ENCODE measurements at regions not wholly inside any gene's neighbourhood (a gene's known extent, or its start where the extent isn't known, plus 50 kb on each side); places are given as distances from the start of the nearest gene placed in this dataset.

GRCh38 chr14:56888274-56888673, 78.0 kb upstream of the OTX2 start:
- TF ChIP-seq, protein P1, sequence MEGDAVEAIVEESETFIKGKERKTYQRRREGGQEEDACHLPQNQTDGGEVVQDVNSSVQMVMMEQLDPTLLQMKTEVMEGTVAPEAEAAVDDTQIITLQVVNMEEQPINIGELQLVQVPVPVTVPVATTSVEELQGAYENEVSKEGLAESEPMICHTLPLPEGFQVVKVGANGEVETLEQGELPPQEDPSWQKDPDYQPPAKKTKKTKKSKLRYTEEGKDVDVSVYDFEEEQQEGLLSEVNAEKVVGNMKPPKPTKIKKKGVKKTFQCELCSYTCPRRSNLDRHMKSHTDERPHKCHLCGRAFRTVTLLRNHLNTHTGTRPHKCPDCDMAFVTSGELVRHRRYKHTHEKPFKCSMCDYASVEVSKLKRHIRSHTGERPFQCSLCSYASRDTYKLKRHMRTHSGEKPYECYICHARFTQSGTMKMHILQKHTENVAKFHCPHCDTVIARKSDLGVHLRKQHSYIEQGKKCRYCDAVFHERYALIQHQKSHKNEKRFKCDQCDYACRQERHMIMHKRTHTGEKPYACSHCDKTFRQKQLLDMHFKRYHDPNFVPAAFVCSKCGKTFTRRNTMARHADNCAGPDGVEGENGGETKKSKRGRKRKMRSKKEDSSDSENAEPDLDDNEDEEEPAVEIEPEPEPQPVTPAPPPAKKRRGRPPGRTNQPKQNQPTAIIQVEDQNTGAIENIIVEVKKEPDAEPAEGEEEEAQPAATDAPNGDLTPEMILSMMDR (IDR thresholded peaks at IDR 0.05; ENCODE audit: borderline replicate concordance, extremely low read depth, low read length, poor library complexity, severe bottlenecking): no peak
- no peak for TF ChIP-seq EZH2 (IDR thresholded peaks at IDR 0.05; ENCODE audit: borderline replicate concordance, low read depth, low read length, severe bottlenecking)

All from DND-41 (cell line).